NCI-H2081 (cell line): ENCODE measurements at regions not wholly inside any gene's neighbourhood (a gene's known extent, or its start where the extent isn't known, plus 50 kb on each side); places are given as distances from the start of the nearest gene placed in this dataset.

Source experiments
- DNase-seq, 2 experiments: peaks; one replicate each; lab custom pipeline; 2025; lab: John Stamatoyannopoulos, UW

- DNase-seq, result no peak
These were observed 375.1 kb downstream of the TMEM167A start for GRCh38 chr5:82702046-82702445.

GRCh38 chr5:82699737-82700136 is 377.5 kb downstream of the TMEM167A start:
- DNase-seq, result no peak

- no peak for DNase-seq
These were observed 379.2 kb downstream of the TMEM167A start for GRCh38 chr5:82698026-82698425.

- DNase-seq, result peak in 1 of 2 experiments; percentile 5
These were observed 382.4 kb downstream of the TMEM167A start for GRCh38 chr5:82694711-82695285.

- DNase-seq, result no peak
These were observed 384.4 kb downstream of the TMEM167A start for GRCh38 chr5:82692826-82693225.

GRCh38 chr5:82684659-82685058 is 392.5 kb downstream of the TMEM167A start:
- DNase-seq, result no peak

- DNase-seq, result no peak
These were observed 393.0 kb downstream of the TMEM167A start for GRCh38 chr5:82684165-82684564.

GRCh38 chr5:82679660-82680059 is 397.5 kb downstream of the TMEM167A start:
- DNase-seq, result no peak

- DNase-seq, result no peak
These were observed 398.5 kb upstream of the RPS23 start for GRCh38 chr5:82676661-82677060.

- no peak for DNase-seq
These were observed 396.5 kb upstream of the RPS23 start for GRCh38 chr5:82674671-82675070.

- no peak for DNase-seq
These were observed 395.1 kb upstream of the RPS23 start for GRCh38 chr5:82673057-82673809.

GRCh38 chr5:82670692-82671091 is 392.5 kb upstream of the RPS23 start:
- no peak for DNase-seq

- no peak for DNase-seq
These were observed 391.6 kb upstream of the RPS23 start for GRCh38 chr5:82669720-82670119.

GRCh38 chr5:82666312-82666711 is 388.2 kb upstream of the RPS23 start:
- no peak for DNase-seq

GRCh38 chr5:82664732-82665131 is 386.6 kb upstream of the RPS23 start:
- DNase-seq, result peak in 1 of 2 experiments; percentile 20

GRCh38 chr5:82663225-82663624 is 385.1 kb upstream of the RPS23 start:
- no peak for DNase-seq

GRCh38 chr5:82662340-82662739 is 384.2 kb upstream of the RPS23 start:
- DNase-seq, result no peak

GRCh38 chr5:82661933-82662332 is 383.8 kb upstream of the RPS23 start:
- DNase-seq, result no peak

- DNase-seq, result no peak
These were observed 383.3 kb upstream of the RPS23 start for GRCh38 chr5:82661462-82661861.

- no peak for DNase-seq
These were observed 381.0 kb upstream of the RPS23 start for GRCh38 chr5:82659115-82659514.

- no peak for DNase-seq
These were observed 379.0 kb upstream of the RPS23 start for GRCh38 chr5:82657033-82657699.

- no peak for DNase-seq
These were observed 378.2 kb upstream of the RPS23 start for GRCh38 chr5:82656341-82656761.

- no peak for DNase-seq
These were observed 376.9 kb upstream of the RPS23 start for GRCh38 chr5:82655078-82655477.
